SK-N-SH treated with all-trans-retinoic acid at 6 μM for 48 hours (cell line): ENCODE measurements at regions not wholly inside any gene's neighbourhood (a gene's known extent, or its start where the extent isn't known, plus 50 kb on each side); places are given as distances from the start of the nearest gene placed in this dataset.

Experiments
- ARNTL ChIP-seq: fragments of 450-650 bp; formaldehyde crosslinking; IDR thresholded peaks from 2 replicates; pipeline ENCODE4 v1.5.0; 2020; ENCODE audit warnings: low read depth, mild to moderate bottlenecking, moderate library complexity, borderline replicate concordance
- GLIS3 ChIP-seq: fragments of 250-450 bp; sonication (Bioruptor Pico); IDR thresholded peaks from 2 replicates; pipeline ENCODE4 v1.5.0; 2020; ENCODE audit warnings: mild to moderate bottlenecking, moderate library complexity
- RARB ChIP-seq: fragments of 250-450 bp; sonication (Bioruptor Pico); IDR thresholded peaks from 2 replicates; pipeline ENCODE4 v1.8.0; 2021; ENCODE audit warnings: mild to moderate bottlenecking, moderate library complexity
- ZFP30 ChIP-seq: fragments of 450-650 bp; formaldehyde crosslinking; IDR thresholded peaks from 2 replicates; pipeline ENCODE4 v1.5.0; 2022; ENCODE audit warnings: mild to moderate bottlenecking, moderate library complexity
- TF ChIP-seq, protein P1 (sequence below): fragments of 250-450 bp; sonication (Bioruptor Pico); IDR thresholded peaks from 2 replicates; pipeline ENCODE4 v1.8.0; 2020; ENCODE audit warnings: mild to moderate bottlenecking, moderate library complexity, borderline replicate concordance
- TF ChIP-seq, protein P2 (sequence below): fragments of 250-450 bp; sonication (Bioruptor Pico); IDR thresholded peaks from 2 replicates; pipeline ENCODE4 v1.8.0; 2021; ENCODE audit warnings: low read depth, mild to moderate bottlenecking, moderate library complexity, borderline replicate concordance
- TF ChIP-seq, protein P3 (sequence below): fragments of 250-450 bp; sonication (Bioruptor Pico); IDR thresholded peaks from 2 replicates; pipeline ENCODE4 v1.5.1; 2020; ENCODE audit warnings: low read depth, mild to moderate bottlenecking, moderate library complexity

DNA sequence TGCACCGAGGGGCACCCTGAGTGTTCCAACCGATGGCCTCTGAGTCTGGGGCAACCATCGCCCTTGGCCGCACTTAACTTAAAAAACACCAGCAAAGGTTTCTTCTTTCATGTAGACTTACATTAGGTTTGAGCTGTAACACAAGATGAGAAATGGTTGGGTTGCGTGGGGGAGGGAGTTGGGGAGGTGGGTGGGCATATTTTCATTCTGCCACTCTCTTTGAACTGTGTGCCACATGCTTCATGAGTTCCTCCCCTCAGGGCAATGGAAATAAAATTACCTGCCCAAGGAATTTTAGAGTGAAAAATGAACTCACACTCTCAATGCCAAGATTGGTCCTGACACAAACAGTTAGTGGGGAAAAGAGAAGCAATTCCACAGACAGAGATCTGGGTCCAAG, 430.1 kb upstream of the USP24 start:
- TF ChIP-seq GLIS3 (CRISPR knock-in tag), result no peak
- TF ChIP-seq, protein P1, sequence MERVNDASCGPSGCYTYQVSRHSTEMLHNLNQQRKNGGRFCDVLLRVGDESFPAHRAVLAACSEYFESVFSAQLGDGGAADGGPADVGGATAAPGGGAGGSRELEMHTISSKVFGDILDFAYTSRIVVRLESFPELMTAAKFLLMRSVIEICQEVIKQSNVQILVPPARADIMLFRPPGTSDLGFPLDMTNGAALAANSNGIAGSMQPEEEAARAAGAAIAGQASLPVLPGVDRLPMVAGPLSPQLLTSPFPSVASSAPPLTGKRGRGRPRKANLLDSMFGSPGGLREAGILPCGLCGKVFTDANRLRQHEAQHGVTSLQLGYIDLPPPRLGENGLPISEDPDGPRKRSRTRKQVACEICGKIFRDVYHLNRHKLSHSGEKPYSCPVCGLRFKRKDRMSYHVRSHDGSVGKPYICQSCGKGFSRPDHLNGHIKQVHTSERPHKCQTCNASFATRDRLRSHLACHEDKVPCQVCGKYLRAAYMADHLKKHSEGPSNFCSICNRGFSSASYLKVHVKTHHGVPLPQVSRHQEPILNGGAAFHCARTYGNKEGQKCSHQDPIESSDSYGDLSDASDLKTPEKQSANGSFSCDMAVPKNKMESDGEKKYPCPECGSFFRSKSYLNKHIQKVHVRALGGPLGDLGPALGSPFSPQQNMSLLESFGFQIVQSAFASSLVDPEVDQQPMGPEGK (CRISPR knock-in tag), result no peak
- no peak for TF ChIP-seq ZFP30
- no peak for TF ChIP-seq ARNTL (CRISPR knock-in tag)
- TF ChIP-seq, protein P2, sequence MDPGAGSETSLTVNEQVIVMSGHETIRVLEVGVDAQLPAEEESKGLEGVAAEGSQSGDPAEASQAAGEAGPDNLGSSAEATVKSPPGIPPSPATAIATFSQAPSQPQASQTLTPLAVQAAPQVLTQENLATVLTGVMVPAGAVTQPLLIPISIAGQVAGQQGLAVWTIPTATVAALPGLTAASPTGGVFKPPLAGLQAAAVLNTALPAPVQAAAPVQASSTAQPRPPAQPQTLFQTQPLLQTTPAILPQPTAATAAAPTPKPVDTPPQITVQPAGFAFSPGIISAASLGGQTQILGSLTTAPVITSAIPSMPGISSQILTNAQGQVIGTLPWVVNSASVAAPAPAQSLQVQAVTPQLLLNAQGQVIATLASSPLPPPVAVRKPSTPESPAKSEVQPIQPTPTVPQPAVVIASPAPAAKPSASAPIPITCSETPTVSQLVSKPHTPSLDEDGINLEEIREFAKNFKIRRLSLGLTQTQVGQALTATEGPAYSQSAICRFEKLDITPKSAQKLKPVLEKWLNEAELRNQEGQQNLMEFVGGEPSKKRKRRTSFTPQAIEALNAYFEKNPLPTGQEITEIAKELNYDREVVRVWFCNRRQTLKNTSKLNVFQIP, result no peak
- no peak for TF ChIP-seq RARB (CRISPR knock-in tag)
- TF ChIP-seq, protein P3, sequence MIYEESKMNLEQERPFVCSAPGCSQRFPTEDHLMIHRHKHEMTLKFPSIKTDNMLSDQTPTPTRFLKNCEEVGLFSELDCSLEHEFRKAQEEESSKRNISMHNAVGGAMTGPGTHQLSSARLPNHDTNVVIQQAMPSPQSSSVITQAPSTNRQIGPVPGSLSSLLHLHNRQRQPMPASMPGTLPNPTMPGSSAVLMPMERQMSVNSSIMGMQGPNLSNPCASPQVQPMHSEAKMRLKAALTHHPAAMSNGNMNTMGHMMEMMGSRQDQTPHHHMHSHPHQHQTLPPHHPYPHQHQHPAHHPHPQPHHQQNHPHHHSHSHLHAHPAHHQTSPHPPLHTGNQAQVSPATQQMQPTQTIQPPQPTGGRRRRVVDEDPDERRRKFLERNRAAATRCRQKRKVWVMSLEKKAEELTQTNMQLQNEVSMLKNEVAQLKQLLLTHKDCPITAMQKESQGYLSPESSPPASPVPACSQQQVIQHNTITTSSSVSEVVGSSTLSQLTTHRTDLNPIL (CRISPR knock-in tag), result no peak
